OCI-LY3 (cell line): ENCODE measurements at regions not wholly inside any gene's neighbourhood (a gene's known extent, or its start where the extent isn't known, plus 50 kb on each side); places are given as distances from the start of the nearest gene placed in this dataset.

Experiments used
- EZH2phosphoT487 ChIP-seq: fragments of 200-600 bp; shearing (Covaris generic); IDR thresholded peaks from 2 replicates; pipeline ENCODE4 v1.6.1; 2018; ENCODE audit warnings: antibody characterized with exemption, mixed run types, low read depth
- TF ChIP-seq, protein P1 (sequence below): fragments of 200-600, 300-600 bp; sonication (generic); IDR thresholded peaks from 2 replicates; pipeline ENCODE4 v1.5.1; 2014; ENCODE audit warnings: antibody characterized with exemption, low read length, low read depth

DNA sequence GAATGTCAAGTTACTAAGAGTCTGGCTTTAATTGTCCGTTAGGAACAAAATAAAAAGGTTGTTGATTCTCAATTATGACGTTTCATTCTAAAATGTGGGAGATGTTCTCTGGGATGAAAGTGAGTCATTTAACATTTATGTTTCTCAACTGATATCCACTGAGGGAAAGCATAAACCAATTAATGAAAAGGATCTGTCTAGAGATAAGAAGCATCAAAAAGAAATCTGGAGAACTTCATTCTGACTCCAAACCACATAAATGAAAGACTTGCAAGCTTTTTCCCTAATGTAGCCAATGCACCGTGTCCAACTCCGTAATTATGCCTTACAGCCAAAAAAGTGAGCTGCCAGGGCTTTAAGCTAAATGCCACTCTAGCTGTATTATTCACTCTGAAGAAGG lies 654.2 kb downstream of the TLE1 start:
- TF ChIP-seq, protein P1, sequence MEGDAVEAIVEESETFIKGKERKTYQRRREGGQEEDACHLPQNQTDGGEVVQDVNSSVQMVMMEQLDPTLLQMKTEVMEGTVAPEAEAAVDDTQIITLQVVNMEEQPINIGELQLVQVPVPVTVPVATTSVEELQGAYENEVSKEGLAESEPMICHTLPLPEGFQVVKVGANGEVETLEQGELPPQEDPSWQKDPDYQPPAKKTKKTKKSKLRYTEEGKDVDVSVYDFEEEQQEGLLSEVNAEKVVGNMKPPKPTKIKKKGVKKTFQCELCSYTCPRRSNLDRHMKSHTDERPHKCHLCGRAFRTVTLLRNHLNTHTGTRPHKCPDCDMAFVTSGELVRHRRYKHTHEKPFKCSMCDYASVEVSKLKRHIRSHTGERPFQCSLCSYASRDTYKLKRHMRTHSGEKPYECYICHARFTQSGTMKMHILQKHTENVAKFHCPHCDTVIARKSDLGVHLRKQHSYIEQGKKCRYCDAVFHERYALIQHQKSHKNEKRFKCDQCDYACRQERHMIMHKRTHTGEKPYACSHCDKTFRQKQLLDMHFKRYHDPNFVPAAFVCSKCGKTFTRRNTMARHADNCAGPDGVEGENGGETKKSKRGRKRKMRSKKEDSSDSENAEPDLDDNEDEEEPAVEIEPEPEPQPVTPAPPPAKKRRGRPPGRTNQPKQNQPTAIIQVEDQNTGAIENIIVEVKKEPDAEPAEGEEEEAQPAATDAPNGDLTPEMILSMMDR, result no peak
- no peak for TF ChIP-seq EZH2phosphoT487
